GM18505 (cell line): ENCODE measurements at regions not wholly inside any gene's neighbourhood (a gene's known extent, or its start where the extent isn't known, plus 50 kb on each side); places are given as distances from the start of the nearest gene placed in this dataset.
"Not testable (repeated sequence)": the region's sequence is repeated elsewhere in the genome, so short reads cannot be mapped to it uniquely, and the experiment has no call there.

ENCODE experiments used
- ATAC-seq: cut with Tn5 transposase; IDR thresholded peaks from one replicate; pipeline ENCODE4 v1.9.1; 2021; ENCODE audit not compliant: unreplicated experiment
- POLR2A ChIP-seq: IDR thresholded peaks from 4 replicates; pipeline ENCODE4 v1.6.1; 2011; ENCODE audit warnings: borderline replicate concordance; ENCODE audit not compliant: insufficient read depth, insufficient read length; ENCODE audit errors: extremely low read depth

GRCh38 chr10:28442403-28442802, 90.5 kb upstream of the WAC start:
- TF ChIP-seq POLR2A = no peak
- no peak for ATAC-seq

GRCh38 chr10:28444031-28444430, 88.9 kb upstream of the WAC start:
- no peak for ATAC-seq
- no peak for TF ChIP-seq POLR2A

GRCh38 chr10:28445516-28445915, 87.4 kb upstream of the WAC start:
- no peak for TF ChIP-seq POLR2A
- ATAC-seq = no peak

GRCh38 chr10:28449382-28449781, 83.5 kb upstream of the WAC start:
- no peak for ATAC-seq
- TF ChIP-seq POLR2A = no peak

GRCh38 chr10:28449926-28450325, 83.0 kb upstream of the WAC start:
- TF ChIP-seq POLR2A = no peak
- no peak for ATAC-seq

GRCh38 chr10:28453926-28454325, 79.0 kb upstream of the WAC start:
- ATAC-seq = no peak
- TF ChIP-seq POLR2A = no peak

GRCh38 chr10:28457110-28457509, 75.8 kb upstream of the WAC start:
- no peak for TF ChIP-seq POLR2A
- no peak for ATAC-seq

GRCh38 chr10:28457873-28458272, 75.0 kb upstream of the WAC start:
- not testable (repeated sequence) for ATAC-seq

- no peak for ATAC-seq
- no peak for TF ChIP-seq POLR2A
Measured at GRCh38 chr10:28459453-28460144, 73.3 kb upstream of the WAC start.

GRCh38 chr10:28463141-28463540, 69.8 kb upstream of the WAC start:
- no peak for TF ChIP-seq POLR2A
- no peak for ATAC-seq

- TF ChIP-seq POLR2A = no peak
- no peak for ATAC-seq
Measured at GRCh38 chr10:28463676-28464395, 69.1 kb upstream of the WAC start.

GRCh38 chr10:28467615-28468014, 65.3 kb upstream of the WAC start:
- no peak for ATAC-seq
- no peak for TF ChIP-seq POLR2A

- no peak for TF ChIP-seq POLR2A
- no peak for ATAC-seq
Measured at GRCh38 chr10:28468707-28469483, 64.0 kb upstream of the WAC start.
